Lower leg skin (tissue), 3 donors: ENCODE measurements at regions not wholly inside any gene's neighbourhood (a gene's known extent, or its start where the extent isn't known, plus 50 kb on each side); places are given as distances from the start of the nearest gene placed in this dataset.

ENCODE experiments used
- CTCF ChIP-seq, 3 donors: fragments of 450-650 bp; IDR thresholded peaks; one replicate each; pipeline ENCODE4 v1.5.1; 2016; ENCODE audit warnings: antibody characterized with exemption in 3 of 3, mild to moderate bottlenecking in 3 of 3, moderate library complexity in 2 of 3
- POLR2A ChIP-seq, 2 donors: fragments of 450-650 bp; IDR thresholded peaks; one replicate each; pipeline ENCODE4 v1.6.1; 2016 to 2017; ENCODE audit warnings: antibody characterized with exemption in 2 of 2, mild to moderate bottlenecking in 1 of 2, moderate library complexity in 1 of 2

- no peak for TF ChIP-seq POLR2A (IDR thresholded peaks at IDR 0.05)
- no peak for TF ChIP-seq CTCF (IDR thresholded peaks at IDR 0.05)
These were observed 138.8 kb upstream of the ERCC4 start for GRCh38 chr16:13781169-13781564.
